Activated CD4-positive, alpha-beta memory T cell treated with anti-CD3 and anti-CD28 coated beads for 36 hours (primary cell): ENCODE measurements at regions not wholly inside any gene's neighbourhood (a gene's known extent, or its start where the extent isn't known, plus 50 kb on each side); places are given as distances from the start of the nearest gene placed in this dataset.

Experiments
- CTCF ChIA-PET: fragments of 350-600 bp; sonication (Branson Sonifier 250); formaldehyde crosslinking; loops from one replicate; lab custom pipeline; 2021; ENCODE audit warnings: antibody characterized with exemption, inconsistent platforms; lab: Charles Lee
- POLR2A ChIA-PET: fragments of 350-600 bp; sonication (Branson Sonifier 250); formaldehyde crosslinking; loops from one replicate; lab custom pipeline; 2021; ENCODE audit warnings: antibody characterized with exemption; lab: Charles Lee
- DNase-seq: peaks from one replicate; pipeline ENCODE4 v3.0.0-alpha.2; 2020
- H3K27ac Mint-ChIP-seq: one replicate; pipeline ENCODE4 v1.8.0; 2021; ENCODE audit warnings: mixed read lengths
- H3K27me3 Mint-ChIP-seq: one replicate; pipeline ENCODE4 v1.8.0; 2021; ENCODE audit warnings: mixed read lengths
- H3K36me3 Mint-ChIP-seq: one replicate; pipeline ENCODE4 v1.8.0; 2021; ENCODE audit warnings: mixed read lengths
- H3K4me1 Mint-ChIP-seq: one replicate; pipeline ENCODE4 v1.8.0; 2021; ENCODE audit warnings: low read depth, mixed read lengths
- H3K4me3 Mint-ChIP-seq: one replicate; pipeline ENCODE4 v1.8.0; 2021; ENCODE audit warnings: mild to moderate bottlenecking, mixed read lengths
- H3K9me3 Mint-ChIP-seq: one replicate; pipeline ENCODE4 v1.8.0; 2021; ENCODE audit warnings: mixed read lengths
- intact Hi-C: fragments of 100-400 bp; cut with micrococcal nuclease; formaldehyde crosslinking; loops from one replicate; pipeline ENCODE4 v1.15.1; 2023

DNA sequence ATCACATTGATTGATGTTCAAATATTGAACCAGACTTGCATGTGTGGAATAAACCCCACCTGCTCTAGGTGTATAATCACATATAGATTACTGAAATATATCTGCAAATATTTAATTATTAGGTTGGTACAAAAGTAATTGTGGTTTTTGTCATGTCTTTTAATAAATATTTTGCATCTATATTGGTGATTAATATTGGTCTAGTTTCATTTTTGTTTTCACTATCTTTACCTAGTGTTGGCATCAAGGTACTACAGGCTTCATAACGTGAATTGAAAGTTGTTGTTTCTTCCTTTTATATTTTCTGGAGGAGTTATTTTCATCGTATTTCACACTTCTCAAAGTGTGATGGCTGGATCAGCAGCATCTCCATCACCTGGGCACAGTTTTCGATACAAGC is 740.0 kb upstream of the TMEM132C start:
- H3K9me3 Mint-ChIP-seq: no peaks in the 10 kb centered on the region
- no peaks in the 10 kb centered on the region for H3K4me1 Mint-ChIP-seq
- DNase-seq: no peak
- no peaks in the 10 kb centered on the region for H3K27me3 Mint-ChIP-seq
- ChIA-PET CTCF (interaction anchor here (1.0 kb wide), 1 partner anchor 288 kb away, joined by 3 read pairs; no protein-coding TSS in a partner anchor), POLR2A (no interaction called here)
- intact Hi-C loops: no loop called here
- no peak overlapping the region for H3K4me3 Mint-ChIP-seq
- no peak overlapping the region for H3K27ac Mint-ChIP-seq
- no peaks in the 10 kb centered on the region for H3K36me3 Mint-ChIP-seq

DNA sequence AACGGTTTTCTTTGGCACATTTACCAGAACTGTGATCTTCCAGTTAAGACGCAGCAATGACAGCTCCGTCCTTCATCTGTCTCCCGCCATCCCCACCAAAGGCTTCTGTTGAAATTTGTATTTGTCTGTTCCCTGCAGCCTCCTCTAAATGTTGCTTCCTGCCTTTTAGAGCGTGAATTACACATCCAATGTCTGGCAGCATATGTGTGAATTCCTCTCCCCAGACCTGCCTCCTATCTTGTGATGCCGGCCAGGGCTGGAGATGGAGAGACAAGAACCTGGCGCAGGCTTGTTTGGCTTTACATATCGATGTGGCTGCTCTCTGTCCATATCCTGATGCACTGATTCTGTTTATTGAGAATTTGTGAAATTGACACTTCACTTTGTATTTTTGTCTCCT is 738.4 kb upstream of the TMEM132C start:
- no peak overlapping the region for H3K27ac Mint-ChIP-seq
- no peaks in the 10 kb centered on the region for H3K9me3 Mint-ChIP-seq
- DNase-seq: no peak
- ChIA-PET CTCF (no interaction called here), POLR2A (no interaction called here)
- H3K36me3 Mint-ChIP-seq: no peaks in the 10 kb centered on the region
- H3K27me3 Mint-ChIP-seq: no peaks in the 10 kb centered on the region
- H3K4me1 Mint-ChIP-seq: no peaks in the 10 kb centered on the region
- no peak overlapping the region for H3K4me3 Mint-ChIP-seq
- intact Hi-C loops: no loop called here

DNA sequence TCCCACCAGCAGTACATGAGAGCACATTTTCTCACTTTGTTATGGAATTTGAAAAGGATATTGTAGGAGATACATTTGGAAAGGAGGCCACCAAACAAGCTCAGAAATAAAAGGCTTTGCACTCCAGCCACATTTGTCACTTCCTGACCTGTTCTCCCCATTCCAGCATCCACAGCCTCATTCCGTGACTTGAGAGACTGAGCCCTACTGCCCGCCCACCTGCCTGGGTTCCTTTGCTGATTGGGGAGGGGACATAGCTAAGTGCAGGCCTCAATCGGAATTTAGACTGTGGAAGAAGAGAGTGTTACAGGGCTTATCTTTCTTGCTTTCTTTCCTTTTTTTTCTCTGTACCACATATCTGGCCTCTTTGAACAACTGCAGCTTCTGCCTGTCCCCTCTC is 735.4 kb upstream of the TMEM132C start:
- Mint-ChIP-seq H3K27me3 (no peaks in the 10 kb centered on the region), H3K9me3 (no peaks in the 10 kb centered on the region), H3K27ac (no peak overlapping the region), H3K4me1 (no peaks in the 10 kb centered on the region), H3K4me3 (no peak overlapping the region), H3K36me3 (no peaks in the 10 kb centered on the region)
- intact Hi-C loops: no loop called here
- POLR2A ChIA-PET: no interaction called here
- CTCF ChIA-PET: interaction anchor here (1.4 kb wide), 1 partner anchor 10 kb away, joined by 3 read pairs; no protein-coding TSS in a partner anchor
- DNase-seq: no peak

DNA sequence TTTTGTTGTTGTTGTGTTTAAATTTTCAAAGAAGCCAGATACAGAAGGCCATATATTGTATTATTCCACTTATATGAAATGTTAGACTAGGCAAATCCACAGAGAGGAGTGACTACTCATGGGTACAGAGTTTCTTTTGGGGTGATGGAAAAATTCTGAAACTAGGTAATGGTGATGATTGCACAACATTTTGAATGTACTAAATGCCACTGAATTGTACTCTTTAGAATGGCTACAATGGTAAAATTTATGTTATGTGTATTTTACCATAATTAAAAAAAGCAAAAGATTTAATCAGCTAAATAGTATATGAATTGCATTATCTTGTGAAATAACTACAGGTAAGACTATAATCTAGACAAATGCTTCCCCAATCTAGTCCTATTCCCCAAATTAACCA is 733.6 kb upstream of the TMEM132C start:
- H3K4me1 Mint-ChIP-seq: no peaks in the 10 kb centered on the region
- ChIA-PET CTCF (no interaction called here), POLR2A (no interaction called here)
- H3K36me3 Mint-ChIP-seq: no peaks in the 10 kb centered on the region
- no peaks in the 10 kb centered on the region for H3K27me3 Mint-ChIP-seq
- no peak overlapping the region for H3K4me3 Mint-ChIP-seq
- intact Hi-C loops: no loop called here
- no peak overlapping the region for H3K27ac Mint-ChIP-seq
- DNase-seq: no peak
- H3K9me3 Mint-ChIP-seq: no peaks in the 10 kb centered on the region

DNA sequence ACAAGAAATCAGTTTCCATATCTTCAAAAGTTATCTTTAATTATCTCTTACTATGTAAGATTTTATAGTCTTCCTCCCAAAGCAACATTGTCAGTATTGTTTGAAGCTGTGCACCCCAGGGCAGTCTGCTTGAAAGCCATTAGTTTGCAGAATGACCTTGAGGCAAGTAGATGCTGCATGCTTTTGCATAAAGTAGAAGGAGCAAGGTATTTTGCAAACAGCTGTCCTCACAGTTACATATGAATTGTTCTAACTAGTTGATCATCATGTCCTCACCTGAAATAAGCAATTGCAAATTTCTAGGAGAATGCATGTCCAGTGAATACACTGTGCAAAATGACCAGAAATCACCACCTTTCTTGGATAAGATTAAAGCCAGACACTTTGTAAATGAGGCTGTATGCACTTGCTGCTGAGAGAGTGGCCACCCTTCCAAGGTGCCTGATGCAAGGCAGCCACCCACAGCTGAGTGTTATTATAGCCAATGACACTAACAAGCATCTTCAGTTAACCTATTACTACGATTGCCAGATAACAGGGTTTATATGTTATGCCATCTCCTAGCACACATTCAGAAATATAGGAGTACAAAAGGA is 730.0 kb upstream of the TMEM132C start:
- H3K27ac Mint-ChIP-seq: no peak overlapping the region
- DNase-seq: no peak
- no peaks in the 10 kb centered on the region for H3K27me3 Mint-ChIP-seq
- ChIA-PET POLR2A (no interaction called here), CTCF (no interaction called here)
- no peaks in the 10 kb centered on the region for H3K36me3 Mint-ChIP-seq
- H3K4me3 Mint-ChIP-seq: no peak overlapping the region
- H3K9me3 Mint-ChIP-seq: no peaks in the 10 kb centered on the region
- intact Hi-C loops: no loop called here
- no peaks in the 10 kb centered on the region for H3K4me1 Mint-ChIP-seq

DNA sequence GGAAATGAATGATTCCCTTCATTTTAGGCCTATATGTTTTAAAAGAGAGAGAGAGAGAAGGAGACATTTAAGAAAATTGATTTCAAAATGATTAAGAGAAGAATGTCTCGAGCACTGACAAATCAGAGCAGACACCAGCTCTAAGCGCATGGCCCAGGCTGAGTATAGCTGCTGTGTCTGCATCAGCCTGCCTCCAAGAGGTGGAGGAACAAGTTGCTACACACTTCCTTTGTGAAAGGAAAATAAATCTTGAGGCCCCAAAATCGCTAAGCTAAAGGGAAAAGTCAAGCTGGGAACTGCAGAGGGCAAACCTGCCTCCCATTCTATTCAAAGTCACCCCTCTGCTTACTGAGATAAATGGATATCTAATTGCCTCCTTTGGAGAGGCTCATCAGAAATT is 728.7 kb upstream of the TMEM132C start:
- intact Hi-C loops: no loop called here
- H3K4me1 Mint-ChIP-seq: no peaks in the 10 kb centered on the region
- H3K36me3 Mint-ChIP-seq: no peaks in the 10 kb centered on the region
- ChIA-PET CTCF (interaction anchor here (0.6 kb wide), 1 partner anchor 1632 kb away, joined by 3 read pairs; no protein-coding TSS in a partner anchor), POLR2A (no interaction called here)
- no peaks in the 10 kb centered on the region for H3K27me3 Mint-ChIP-seq
- no peaks in the 10 kb centered on the region for H3K9me3 Mint-ChIP-seq
- no peak for DNase-seq
- H3K4me3 Mint-ChIP-seq: no peak overlapping the region
- H3K27ac Mint-ChIP-seq: no peak overlapping the region

DNA sequence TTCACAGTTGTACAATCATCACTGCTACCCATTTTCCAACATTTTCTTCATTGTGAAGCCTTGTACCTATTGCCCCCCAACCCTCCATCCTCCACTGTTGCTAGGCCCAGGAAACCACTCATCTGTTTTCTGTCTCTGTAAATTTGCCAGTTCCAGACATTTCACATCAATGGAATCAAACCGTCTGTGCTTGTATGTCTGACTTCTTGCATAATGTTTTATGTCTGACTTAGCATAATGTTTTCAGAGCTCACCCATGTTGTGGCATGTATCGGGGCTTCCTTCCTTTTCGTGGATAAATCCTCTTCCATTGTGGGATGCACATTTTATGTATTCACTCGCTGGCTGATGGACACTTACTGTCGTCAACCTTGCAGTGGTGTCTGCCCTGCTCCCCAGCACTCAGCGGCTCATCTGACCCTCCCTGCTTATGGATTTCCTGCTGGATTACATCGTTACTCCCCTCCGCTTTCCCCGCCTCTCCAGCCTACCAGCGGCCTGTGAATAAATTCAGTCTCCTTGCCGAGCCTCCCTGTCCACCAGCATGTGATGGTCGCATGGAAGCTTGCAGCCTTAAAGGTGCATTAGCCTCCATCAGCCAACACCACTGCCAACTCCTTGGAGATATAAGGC is 727.6 kb upstream of the TMEM132C start:
- Mint-ChIP-seq H3K36me3 (no peaks in the 10 kb centered on the region), H3K4me3 (no peak overlapping the region), H3K27me3 (no peaks in the 10 kb centered on the region), H3K9me3 (no peaks in the 10 kb centered on the region), H3K27ac (no peak overlapping the region), H3K4me1 (no peaks in the 10 kb centered on the region)
- POLR2A ChIA-PET: no interaction called here
- no peak for DNase-seq
- intact Hi-C loops: no loop called here
- CTCF ChIA-PET: interaction anchor here (0.6 kb wide), 1 partner anchor 1631 kb away, joined by 3 read pairs; no protein-coding TSS in a partner anchor

DNA sequence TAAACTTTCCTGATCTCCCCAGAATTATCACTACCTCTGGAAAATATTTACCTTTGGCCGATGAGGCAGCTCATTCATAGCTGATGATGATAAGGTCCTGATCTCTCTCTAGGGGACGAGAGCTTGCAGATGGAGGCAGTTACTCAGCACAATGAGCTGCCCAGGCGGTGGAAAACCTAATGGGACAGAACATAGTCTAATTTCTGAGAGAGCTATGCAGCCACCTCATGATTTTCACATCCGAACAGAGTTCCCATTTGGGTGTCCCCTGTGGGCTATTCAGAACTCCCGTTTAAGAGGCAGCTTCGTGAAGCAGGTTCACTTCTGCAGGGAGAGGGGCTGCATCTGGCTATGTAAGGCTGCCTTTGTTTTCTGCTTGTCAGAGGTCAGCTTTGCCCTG is 724.6 kb upstream of the TMEM132C start:
- H3K27me3 Mint-ChIP-seq: no peaks in the 10 kb centered on the region
- H3K4me1 Mint-ChIP-seq: no peaks in the 10 kb centered on the region
- no peak overlapping the region for H3K27ac Mint-ChIP-seq
- intact Hi-C loops: no loop called here
- H3K9me3 Mint-ChIP-seq: no peaks in the 10 kb centered on the region
- ChIA-PET POLR2A (no interaction called here), CTCF (interaction anchor here (1.3 kb wide), 1 partner anchor 12 kb away, joined by 3 read pairs; no protein-coding TSS in a partner anchor)
- no peaks in the 10 kb centered on the region for H3K36me3 Mint-ChIP-seq
- no peak for DNase-seq
- no peak overlapping the region for H3K4me3 Mint-ChIP-seq

DNA sequence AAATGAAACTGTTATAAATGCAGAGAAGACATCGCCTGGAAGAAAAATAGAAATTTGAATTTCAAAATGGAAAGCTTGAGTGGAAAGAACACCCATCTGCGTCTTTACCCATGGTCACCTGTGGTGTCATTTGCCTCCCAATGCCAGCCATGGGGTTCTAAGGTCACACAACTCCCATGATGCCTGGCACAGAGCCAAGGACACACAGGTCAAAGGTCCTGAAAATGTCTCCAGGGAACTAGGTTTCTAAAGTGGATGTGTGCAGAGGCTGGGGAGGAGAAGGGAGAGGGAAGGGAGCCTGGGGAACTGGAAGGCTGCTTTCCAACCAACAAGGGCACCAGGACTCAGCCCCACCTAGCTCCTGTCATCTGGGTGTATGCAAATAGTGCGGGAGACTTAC is 724.0 kb upstream of the TMEM132C start:
- POLR2A ChIA-PET: no interaction called here
- H3K4me1 Mint-ChIP-seq: no peaks in the 10 kb centered on the region
- CTCF ChIA-PET: no interaction called here

DNA sequence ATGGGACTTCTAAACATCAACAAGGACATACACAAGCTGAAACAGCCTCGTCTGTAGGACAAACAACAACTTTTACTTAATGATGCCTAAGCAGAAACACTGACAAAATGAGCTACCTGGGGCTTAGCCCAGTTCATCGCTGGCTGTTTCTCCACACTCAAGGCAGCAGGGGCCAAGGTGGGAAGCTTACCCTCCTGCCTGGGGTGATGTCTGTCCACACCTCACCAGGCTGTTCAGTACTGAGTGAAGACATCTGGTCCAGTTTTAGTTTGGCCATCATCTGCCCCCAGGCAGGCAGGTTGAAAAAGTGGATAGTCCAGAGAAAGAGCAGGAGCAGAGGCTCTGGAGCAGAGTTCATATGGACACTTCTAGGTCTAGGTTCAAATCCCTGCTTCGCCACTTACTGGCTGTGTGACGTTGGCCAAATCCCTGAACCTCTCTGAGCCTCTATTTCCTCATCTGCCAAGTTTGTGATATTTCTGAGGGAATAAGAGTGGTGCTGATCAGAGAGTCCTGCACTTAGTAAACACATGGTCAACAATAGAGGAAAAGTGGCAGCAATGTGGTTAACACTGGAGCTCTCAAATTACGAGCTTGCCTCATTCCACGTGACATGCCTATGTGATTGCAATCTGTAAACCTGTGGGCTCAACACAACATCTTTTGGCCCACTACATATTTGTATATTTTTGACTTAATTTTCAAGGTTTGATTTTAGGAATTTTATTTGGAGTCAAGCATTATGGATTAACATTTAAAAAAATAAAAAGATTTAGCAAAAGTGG is 720.1 kb upstream of the TMEM132C start:
- intact Hi-C loops: no loop called here
- Mint-ChIP-seq H3K4me1 (no peaks in the 10 kb centered on the region), H3K9me3 (no peaks in the 10 kb centered on the region), H3K4me3 (no peak overlapping the region), H3K36me3 (no peaks in the 10 kb centered on the region), H3K27ac (no peak overlapping the region), H3K27me3 (peaks cover 2% of the 10 kb centered on the region)
- no peak for DNase-seq
- ChIA-PET CTCF (interaction anchor here (0.7 kb wide), 1 partner anchor 589 kb away, joined by 3 read pairs; no protein-coding TSS in a partner anchor), POLR2A (no interaction called here)

More for the DNA sequence above, 724.0 kb upstream of the TMEM132C start:
- H3K36me3 Mint-ChIP-seq: no peaks in the 10 kb centered on the region
- no peaks in the 10 kb centered on the region for H3K9me3 Mint-ChIP-seq
- DNase-seq: no peak
- no peaks in the 10 kb centered on the region for H3K27me3 Mint-ChIP-seq
- intact Hi-C loops: no loop called here
- no peak overlapping the region for H3K27ac Mint-ChIP-seq
- H3K4me3 Mint-ChIP-seq: no peak overlapping the region

DNA sequence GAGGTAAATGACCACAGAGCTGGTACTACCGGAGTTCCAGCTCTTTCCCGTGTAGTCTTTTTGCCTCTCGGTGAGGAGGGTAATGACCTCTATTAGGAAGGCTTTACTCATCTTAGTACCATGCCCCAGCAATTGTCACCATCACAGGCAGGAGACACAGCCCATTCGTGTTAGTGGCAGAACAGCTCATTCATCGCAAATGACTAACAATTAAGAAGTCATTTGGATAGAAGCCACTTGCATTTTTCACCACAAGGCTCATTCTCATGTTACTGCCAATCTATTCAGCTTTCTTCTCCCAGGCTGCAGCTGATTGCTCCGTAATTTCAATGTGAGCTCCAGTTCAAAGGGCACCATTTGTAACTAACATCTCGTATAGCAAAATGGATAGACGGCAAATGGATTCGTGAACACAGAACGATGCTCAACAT is 718.8 kb upstream of the TMEM132C start:
- ChIA-PET POLR2A (no interaction called here), CTCF (interaction anchor here (0.9 kb wide), 1 partner anchor 129 kb away, joined by 3 read pairs; no protein-coding TSS in a partner anchor)

DNA sequence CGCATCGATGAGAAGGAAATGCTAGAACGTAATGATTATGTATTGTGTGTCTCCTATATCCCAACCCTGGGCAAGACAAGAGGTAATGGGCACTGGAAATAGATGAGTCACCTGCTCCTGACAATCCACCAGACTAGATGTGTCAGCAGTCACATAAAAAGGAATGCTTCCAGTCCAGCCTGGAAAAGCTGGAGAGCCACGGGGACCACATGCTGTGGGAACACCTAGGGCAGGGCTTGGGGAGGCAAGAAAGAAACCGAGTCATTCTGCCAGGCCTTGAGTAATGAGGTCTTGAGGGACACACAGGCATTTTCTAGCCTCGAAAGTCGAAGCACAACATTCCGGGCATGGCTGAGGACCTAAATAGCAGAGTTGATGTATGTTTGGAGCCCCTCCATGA is 716.7 kb upstream of the TMEM132C start:
- intact Hi-C loops: loop anchor here (10.0 kb wide), 2 partner anchors 125 to 385 kb away; no protein-coding TSS in a partner anchor
- no peak for DNase-seq
- ChIA-PET CTCF (no interaction called here), POLR2A (no interaction called here)
- Mint-ChIP-seq H3K27ac (no peak overlapping the region), H3K4me1 (no peaks in the 10 kb centered on the region), H3K36me3 (no peaks in the 10 kb centered on the region), H3K27me3 (peaks cover 2% of the 10 kb centered on the region), H3K9me3 (peaks cover 3% of the 10 kb centered on the region), H3K4me3 (no peak overlapping the region)

More for the DNA sequence above, 718.8 kb upstream of the TMEM132C start:
- Mint-ChIP-seq H3K4me1 (no peaks in the 10 kb centered on the region), H3K36me3 (no peaks in the 10 kb centered on the region), H3K4me3 (no peak overlapping the region), H3K27me3 (peaks cover 2% of the 10 kb centered on the region), H3K9me3 (peaks cover 3% of the 10 kb centered on the region), H3K27ac (no peak overlapping the region)
- DNase-seq: no peak
- intact Hi-C loops: no loop called here
